Liver (tissue), 8 donors: ENCODE measurements at regions not wholly inside any gene's neighbourhood (a gene's known extent, or its start where the extent isn't known, plus 50 kb on each side); places are given as distances from the start of the nearest gene placed in this dataset.

Source experiments
- DNase-seq: peaks from one replicate; pipeline ENCODE4 v3.0.0-alpha.2; 2017; ENCODE audit warnings: low spot score
- H3K27ac ChIP-seq, 2 donors: one replicate each; pipeline ENCODE4 v1.7.0; 2013; ENCODE audit warnings: inconsistent platforms in 2 of 2, low read length in 2 of 2, control low read depth in 1 of 2, low read depth in 1 of 2, mild to moderate bottlenecking in 1 of 2
- H3K27me3 ChIP-seq, 4 donors: one replicate each; pipeline versions ENCODE4 v1.6.1 to v1.7.0; 2013; ENCODE audit warnings: low read length in 3 of 4, inconsistent platforms in 1 of 4, mild to moderate bottlenecking in 1 of 4, moderate library complexity in 1 of 4; ENCODE audit not compliant: control insufficient read depth in 4 of 4, insufficient read depth in 4 of 4
- H3K36me3 ChIP-seq, 4 donors: one replicate each; pipeline versions ENCODE4 v1.6.1 to v1.7.0; 2013; ENCODE audit warnings: low read length in 3 of 4, mild to moderate bottlenecking in 3 of 4, low read depth in 1 of 4, moderate library complexity in 1 of 4; ENCODE audit not compliant: control insufficient read depth in 4 of 4, insufficient read depth in 3 of 4
- H3K4me1 ChIP-seq, 4 donors: one replicate each; pipeline versions ENCODE4 v1.6.1 to v1.7.0; 2013; ENCODE audit warnings: low read length in 3 of 4, mild to moderate bottlenecking in 3 of 4, moderate library complexity in 1 of 4; ENCODE audit not compliant: control insufficient read depth in 4 of 4, insufficient read depth in 4 of 4
- H3K4me3 ChIP-seq, 3 donors: one replicate each; pipeline versions ENCODE4 v1.6.1 to v1.7.0; 2013; ENCODE audit warnings: low read length in 3 of 3, control low read depth in 1 of 3, low read depth in 1 of 3, mild to moderate bottlenecking in 1 of 3
- H3K9ac ChIP-seq, 2 donors: one replicate each; pipeline ENCODE4 v1.7.0; 2013; ENCODE audit warnings: low read length in 2 of 2, mild to moderate bottlenecking in 2 of 2, moderate library complexity in 2 of 2, control low read depth in 1 of 2, low read depth in 1 of 2
- H3K9me3 ChIP-seq, 4 donors: one replicate each; pipeline versions ENCODE4 v1.6.1 to v1.7.0; 2013; ENCODE audit warnings: low read length in 3 of 4; ENCODE audit not compliant: control insufficient read depth in 4 of 4
- ATF3 ChIP-seq: IDR thresholded peaks from 2 replicates; pipeline ENCODE4 v1.6.1; 2016; ENCODE audit warnings: antibody characterized with exemption
- CTCF ChIP-seq: fragments of 150-350 bp; IDR thresholded peaks from 2 replicates; pipeline ENCODE4 v1.5.1; 2017; ENCODE audit warnings: improper control_type of control experiment, low read depth, low read length; ENCODE audit not compliant: missing input control
- FOXA1 ChIP-seq: IDR thresholded peaks from 2 replicates; pipeline ENCODE4 v1.6.1; 2016; ENCODE audit warnings: antibody characterized with exemption
- GABPA ChIP-seq, 2 donors: IDR thresholded peaks in 1 of 2; conservative IDR thresholded peaks in 1 of 2; 2 replicates each; pipeline ENCODE4 v1.6.1; 2016; ENCODE audit warnings: antibody characterized with exemption in 2 of 2, mild to moderate bottlenecking in 1 of 2, moderate library complexity in 1 of 2
- HNF4A ChIP-seq, 2 donors: conservative IDR thresholded peaks; 2 replicates each; pipeline ENCODE4 v1.6.1; 2016; ENCODE audit warnings: antibody characterized with exemption in 2 of 2, mild to moderate bottlenecking in 2 of 2
- HNF4G ChIP-seq: IDR thresholded peaks from 2 replicates; pipeline ENCODE4 v1.6.1; 2016; ENCODE audit warnings: antibody characterized with exemption
- JUND ChIP-seq, 2 donors: IDR thresholded peaks; 2 replicates each; pipeline ENCODE4 v1.6.1; 2016; ENCODE audit warnings: antibody characterized with exemption in 2 of 2
- REST ChIP-seq: IDR thresholded peaks from 2 replicates; pipeline ENCODE4 v1.6.1; 2016; ENCODE audit warnings: antibody characterized with exemption, mild to moderate bottlenecking
- RXRA ChIP-seq, 2 donors: IDR thresholded peaks; 2 replicates each; pipeline ENCODE4 v1.6.1; 2017 to 2018; ENCODE audit warnings: antibody characterized with exemption in 2 of 2, mild to moderate bottlenecking in 1 of 2
- TAF1 ChIP-seq: conservative IDR thresholded peaks from 2 replicates; pipeline ENCODE4 v1.6.1; 2016; ENCODE audit warnings: antibody characterized with exemption, mild to moderate bottlenecking
- YY1 ChIP-seq: IDR thresholded peaks from 2 replicates; pipeline ENCODE4 v1.6.1; 2016; ENCODE audit warnings: antibody characterized with exemption, mild to moderate bottlenecking
- ZBTB33 ChIP-seq: IDR thresholded peaks from 2 replicates; pipeline ENCODE4 v1.6.1; 2016; ENCODE audit warnings: antibody characterized with exemption
- WGBS: extraction: QIAGEN DNeasy Blood & Tissue Kit; methylation state at CpG from one replicate; pipeline ENCODE4 v1.1.7; 2013; 5-methylcytosine and 5-hydroxymethylcytosine counted together
- donor health status: healthy.
- donor health status: healthy.
- donor health status: healthy.
- donor health status: healthy.
- donor health status: healthy.

GRCh38 chr13:73918691-73919090 lies 215.5 kb downstream of the KLF12 start:
- 72% methylated on average over 3 of the region's 3 CpGs for WGBS
- DNase-seq = no peak
- no peaks in the 10 kb centered on the region for H3K36me3 ChIP-seq
- no peak overlapping the region for H3K27ac ChIP-seq
- H3K4me3 ChIP-seq = no peak overlapping the region
- no peaks in the 10 kb centered on the region for H3K9me3 ChIP-seq
- peaks cover 0 to 4% (median 3%) of the 10 kb centered on the region in 4 donors for H3K4me1 ChIP-seq
- no peak overlapping the region for H3K9ac ChIP-seq
- H3K27me3 ChIP-seq = no peaks in the 10 kb centered on the region
- no peak for TF ChIP-seq HNF4A (conservative IDR thresholded peaks at IDR 0.05)
- TF ChIP-seq HNF4G = no peak
- no peak for TF ChIP-seq RXRA (IDR thresholded peaks at IDR 0.05)
- no peak for TF ChIP-seq TAF1
- no peak for TF ChIP-seq ZBTB33
- no peak for TF ChIP-seq FOXA1
- TF ChIP-seq CTCF = no peak

- TF ChIP-seq YY1 (no peak), JUND (IDR thresholded peaks at IDR 0.05) (no peak), REST (no peak), GABPA (IDR thresholded peaks at IDR 0.05 in 1 of 2, conservative IDR thresholded peaks at IDR 0.05 in 1 of 2) (no peak), ATF3 (no peak), HNF4A (conservative IDR thresholded peaks at IDR 0.05) (no peak), CTCF (no peak), TAF1 (no peak), ZBTB33 (no peak)
Observed at GRCh38 chr13:73913751-73914518, 220.3 kb downstream of the KLF12 start.

More at GRCh38 chr13:73913751-73914518, 220.3 kb downstream of the KLF12 start:
- Histone ChIP-seq H3K9ac (no peak overlapping the region), H3K27me3 (no peaks in the 10 kb centered on the region), H3K4me1 (peaks cover 0 to 4% (median 3%) of the 10 kb centered on the region in 4 donors), H3K4me3 (no peak overlapping the region), H3K9me3 (no peaks in the 10 kb centered on the region), H3K27ac (no peak overlapping the region), H3K36me3 (no peaks in the 10 kb centered on the region)
- WGBS = 81% methylated on average over 4 of the region's 4 CpGs
- no peak for DNase-seq
